ENCODE measurements at regions not wholly inside any gene's neighbourhood (a gene's known extent, or its start where the extent isn't known, plus 50 kb on each side); places are given as distances from the start of the nearest gene placed in this dataset.

DNA sequence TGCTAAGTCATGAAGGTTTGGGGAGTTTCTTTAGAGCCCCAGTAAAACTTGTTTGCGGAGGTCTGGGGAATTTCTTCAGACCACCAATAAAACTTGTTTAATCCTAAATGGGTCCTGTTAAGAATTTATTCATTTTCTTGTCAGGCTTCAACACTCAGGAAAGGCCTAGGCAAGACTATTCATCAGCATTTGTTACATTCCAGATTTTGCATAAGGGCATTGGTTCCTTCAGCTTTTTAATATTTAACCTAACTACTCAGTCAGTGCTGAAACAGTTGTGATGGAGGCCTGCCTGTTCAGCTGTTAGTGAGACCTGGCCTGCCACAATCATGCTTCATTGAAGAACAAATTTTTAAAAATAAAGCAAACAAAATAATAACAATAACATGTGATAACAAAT, 954.2 kb upstream of the SEMA6D start:
- DNase-seq, result no peak

DNA sequence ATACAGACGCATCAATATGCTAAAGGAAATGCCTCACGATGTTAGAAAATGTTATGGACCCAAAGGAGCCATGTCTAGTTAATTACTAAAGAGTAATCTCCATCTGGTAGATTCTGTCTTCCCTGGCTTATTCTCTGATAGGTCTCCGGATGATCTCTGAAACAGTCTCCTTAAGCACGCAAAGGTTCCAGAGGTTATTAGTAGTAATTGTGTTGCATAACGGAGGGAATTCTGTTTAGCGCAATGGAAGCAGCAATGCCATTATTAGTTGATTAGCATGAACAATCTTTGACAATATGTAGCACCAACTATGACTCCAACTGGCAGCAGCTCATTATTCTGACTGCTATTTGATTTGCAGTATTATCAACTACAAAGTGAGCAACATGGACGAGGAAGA, 952.5 kb upstream of the SEMA6D start:
- DNase-seq, result no peak

DNA sequence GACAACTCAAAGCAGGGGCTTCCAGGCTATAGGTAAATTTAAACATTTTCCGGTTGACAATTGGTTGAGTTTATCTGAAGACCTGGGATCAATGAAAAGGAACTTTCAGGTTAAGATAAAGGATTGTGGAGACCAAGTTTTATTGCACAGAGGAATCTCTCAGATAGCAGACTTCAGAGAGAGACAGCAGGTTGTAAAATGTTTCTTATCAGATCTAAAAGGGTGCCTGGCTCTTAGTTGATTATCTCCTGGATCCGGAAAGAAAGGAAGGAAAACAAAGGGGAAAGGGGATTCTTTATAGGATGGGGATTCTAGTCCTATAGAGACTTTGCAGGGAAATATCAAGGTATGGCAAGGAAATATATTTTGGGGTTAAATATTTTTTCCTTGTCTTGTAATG, 951.3 kb upstream of the SEMA6D start:
- DNase-seq, result no peak

DNA sequence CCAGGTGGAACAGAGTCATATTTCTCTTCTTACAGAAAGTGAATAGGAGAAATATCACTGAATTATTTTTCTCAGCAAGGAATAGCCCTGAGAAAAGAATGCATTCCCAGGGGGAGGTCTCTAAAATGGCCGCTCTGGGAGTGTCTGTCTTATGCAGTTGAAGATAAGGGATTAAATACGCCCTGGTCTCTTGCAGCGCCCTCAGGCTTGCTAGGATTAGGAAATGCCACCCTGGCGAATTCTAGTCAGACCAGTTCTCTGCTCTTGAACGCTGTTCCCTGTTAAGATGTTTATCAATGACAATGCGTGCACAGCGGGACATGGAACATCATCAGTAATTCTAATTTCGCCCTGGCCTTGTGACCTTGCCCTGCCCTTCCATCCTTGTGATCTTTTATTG, 949.0 kb upstream of the SEMA6D start:
- DNase-seq, result no peak

DNA sequence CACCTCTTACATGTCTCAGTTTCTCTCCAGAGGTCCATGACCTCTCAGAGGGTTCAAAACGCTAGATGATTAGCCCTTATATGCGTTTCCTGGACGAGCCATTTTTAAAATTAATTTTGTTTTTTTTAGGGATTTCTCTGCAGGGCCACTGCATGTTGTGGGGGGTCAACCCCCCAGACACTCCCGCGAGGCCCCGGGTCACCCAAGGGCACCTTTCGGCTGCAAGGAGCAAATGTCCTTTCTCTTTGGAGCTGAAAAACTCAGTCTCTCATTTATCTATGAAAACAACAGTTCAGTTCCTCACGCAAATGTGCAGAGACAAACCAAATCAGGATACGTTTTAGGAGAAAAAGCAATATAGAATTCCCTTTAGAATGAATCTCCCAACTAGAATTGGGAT, 944.3 kb upstream of the SEMA6D start:
- DNase-seq, result no peak

DNA sequence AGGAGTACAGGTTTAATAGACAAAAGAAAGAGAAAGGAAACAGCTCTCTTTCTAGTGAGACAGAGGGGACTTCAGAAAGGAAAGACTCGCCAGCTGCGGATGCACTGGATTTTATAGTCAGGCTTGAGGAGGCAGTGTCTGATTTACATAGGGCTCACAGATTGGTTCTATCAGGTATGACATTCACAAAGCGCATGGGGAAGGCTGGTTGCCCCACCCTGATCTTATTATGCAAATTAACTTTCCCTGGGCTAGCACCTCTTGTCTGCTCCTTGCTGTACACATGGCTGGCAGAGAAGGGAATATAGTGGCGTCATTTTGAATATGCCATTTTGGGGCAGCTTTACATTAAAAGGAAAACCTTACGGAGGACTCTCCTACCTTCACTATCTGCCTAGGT, 938.4 kb upstream of the SEMA6D start:
- DNase-seq, result no peak

DNA sequence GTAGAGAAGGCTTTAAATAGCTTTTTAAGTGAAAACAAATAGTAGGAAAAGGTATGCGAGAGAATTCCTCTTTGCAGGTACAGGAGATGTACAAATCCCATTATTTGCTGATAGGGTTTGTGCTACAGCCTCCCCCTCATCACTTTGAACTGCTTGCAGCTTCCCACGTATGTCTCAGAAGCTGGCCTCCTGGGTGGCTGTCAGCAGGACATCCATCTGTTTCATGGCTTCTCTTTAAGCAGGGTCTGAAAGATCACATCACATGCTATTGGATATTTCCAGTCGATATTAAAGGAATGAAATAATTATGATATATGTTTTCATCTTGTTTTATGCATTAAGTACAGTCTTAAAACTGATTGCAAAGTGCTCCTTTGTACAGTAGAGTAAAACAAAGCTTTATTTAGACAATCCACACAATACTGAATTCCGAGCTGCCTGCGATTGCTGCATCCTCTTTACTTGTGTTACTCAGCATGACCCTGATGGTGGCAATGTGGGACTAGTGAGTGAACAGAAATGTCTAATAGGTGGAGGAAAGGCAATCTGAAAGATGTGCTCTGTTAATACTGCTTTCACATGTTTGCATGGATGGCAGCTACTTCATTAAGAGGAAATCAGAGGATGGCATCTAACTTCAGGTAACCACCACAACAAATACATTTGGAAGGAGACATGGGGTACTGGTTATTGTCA, 930.6 kb upstream of the SEMA6D start:
- no peak for DNase-seq

DNA sequence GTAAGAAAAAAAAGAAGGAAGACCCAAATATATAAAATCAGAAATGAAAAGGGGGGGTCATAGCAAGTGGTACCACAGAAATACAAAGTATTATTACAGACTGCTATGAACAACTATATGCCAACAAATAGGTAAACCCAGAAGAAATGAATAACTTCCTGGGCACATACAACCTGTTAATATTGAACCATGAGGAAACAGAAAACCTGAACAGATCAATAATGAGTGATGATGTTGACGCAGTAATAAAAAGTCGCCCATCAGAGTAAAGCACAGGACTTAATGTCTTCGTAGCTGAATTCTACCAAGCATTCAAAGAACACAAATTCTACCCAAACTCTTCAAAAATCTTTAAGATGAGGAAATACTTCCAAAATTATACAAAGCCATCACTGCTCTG, 921.6 kb upstream of the SEMA6D start:
- no peak for DNase-seq

DNA sequence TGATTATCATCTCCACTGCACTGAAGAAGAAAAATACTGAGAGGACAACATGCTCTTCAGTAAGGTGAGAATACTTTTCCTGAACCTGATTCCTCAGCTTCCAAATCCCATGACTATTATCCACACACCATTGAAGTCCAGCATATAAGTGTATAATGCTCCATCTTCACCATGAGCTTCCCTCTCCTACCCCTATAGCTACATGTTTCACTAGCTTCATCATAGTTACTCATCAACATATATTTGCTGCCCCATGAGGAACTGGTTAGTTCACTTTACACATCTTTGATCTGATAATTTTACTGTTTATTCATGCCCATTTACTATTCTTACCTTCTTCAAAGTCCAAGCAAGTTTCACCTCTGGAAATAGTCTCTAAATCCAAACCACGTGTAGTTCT, 908.5 kb upstream of the SEMA6D start:
- no peak for DNase-seq

DNA sequence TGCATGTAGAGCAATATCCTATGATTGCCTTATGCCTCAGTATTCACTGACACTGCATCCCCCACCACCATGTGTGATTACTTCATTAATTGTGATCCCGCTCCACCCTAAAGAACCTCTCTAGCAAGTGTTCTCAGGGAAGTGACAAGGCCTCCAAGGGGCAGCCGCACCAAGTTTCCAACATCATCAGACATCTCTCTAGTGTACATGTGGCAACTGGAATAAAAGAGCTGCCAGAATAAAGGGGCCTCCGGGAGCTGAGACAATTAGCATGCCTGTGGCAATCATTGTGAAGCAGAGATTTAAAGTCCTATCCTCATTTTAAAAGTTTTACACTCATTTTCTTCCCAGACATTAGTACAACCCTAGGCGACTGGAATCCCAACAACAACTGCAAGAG, 902.1 kb upstream of the SEMA6D start:
- no peak for DNase-seq

DNA sequence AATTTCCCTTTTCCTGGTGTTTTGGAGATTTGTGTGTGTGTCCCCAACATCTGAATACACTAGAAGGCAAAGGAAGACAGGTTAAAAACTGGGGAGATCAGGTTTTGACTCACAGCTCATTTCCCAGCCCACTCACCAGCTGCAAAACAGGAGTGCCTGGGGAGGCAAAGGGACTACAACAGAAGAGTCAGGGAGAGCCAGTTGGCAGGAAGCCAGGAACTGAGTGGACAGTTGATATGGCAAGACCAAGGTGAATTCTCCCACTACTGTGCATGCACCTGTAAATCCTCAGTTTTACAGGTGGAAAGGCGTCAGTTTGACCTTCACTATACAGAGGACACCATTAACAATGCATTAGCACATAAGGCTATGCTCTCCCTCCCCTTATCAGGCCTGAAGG, 901.5 kb upstream of the SEMA6D start:
- no peak for DNase-seq

DNA sequence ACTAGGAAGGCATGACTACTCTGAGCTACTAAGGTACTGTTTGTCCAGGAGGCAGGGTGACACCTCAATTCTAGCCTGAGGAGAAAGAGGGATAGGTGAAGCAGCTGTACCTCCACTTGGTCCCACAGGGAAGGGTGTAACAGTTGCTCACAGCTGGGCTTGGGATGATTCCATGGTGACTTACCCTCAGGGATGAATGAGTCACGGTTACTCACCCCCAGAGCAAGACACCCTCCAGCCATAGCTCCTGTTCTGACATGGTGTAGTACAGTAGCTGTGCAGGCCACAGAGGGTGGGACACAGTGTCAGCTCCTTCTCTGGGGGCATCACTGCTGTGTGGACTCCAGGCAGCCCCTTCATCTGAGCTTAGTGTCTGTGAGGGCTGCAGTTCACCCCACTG, 868.6 kb upstream of the SEMA6D start:
- DNase-seq, result peak; percentile 21

DNA sequence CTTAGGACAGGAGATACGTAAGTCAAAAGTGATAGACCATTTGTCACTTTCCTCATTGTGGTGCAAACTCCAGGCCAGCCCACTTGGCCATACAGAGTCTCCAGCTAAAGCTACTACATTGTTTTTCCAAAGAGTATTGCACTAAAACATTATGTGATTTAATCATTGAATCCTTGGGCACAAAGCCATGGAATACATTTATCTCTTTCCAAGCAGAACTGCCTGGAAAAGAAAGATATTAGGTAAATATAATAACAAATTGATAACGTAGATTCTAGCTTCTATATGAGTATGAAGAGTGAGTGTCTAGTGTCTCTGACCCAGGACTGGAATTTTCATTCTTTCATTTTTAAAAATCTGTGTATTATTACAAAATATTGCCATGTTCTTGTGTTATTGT, 863.7 kb upstream of the SEMA6D start:
- DNase-seq, result no peak

DNA sequence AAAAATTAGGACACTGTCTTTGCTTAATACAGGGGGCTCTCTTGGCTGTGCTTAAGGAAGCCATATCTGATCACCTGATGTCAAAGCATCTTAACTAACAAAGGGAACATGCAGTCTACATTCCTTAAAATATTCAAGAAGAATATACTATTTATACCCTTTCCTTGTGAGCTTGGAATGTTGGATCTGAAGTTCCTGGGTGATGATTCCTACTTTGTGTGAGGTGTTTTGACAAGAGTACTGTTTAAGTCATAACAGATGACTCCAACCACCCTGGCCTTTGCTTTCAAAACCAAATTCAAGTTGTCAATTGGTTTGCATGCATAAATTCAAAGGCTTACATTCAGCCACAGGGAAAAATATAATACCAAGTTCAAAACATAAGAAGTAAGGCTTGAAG, 862.7 kb upstream of the SEMA6D start:
- no peak for DNase-seq

DNA sequence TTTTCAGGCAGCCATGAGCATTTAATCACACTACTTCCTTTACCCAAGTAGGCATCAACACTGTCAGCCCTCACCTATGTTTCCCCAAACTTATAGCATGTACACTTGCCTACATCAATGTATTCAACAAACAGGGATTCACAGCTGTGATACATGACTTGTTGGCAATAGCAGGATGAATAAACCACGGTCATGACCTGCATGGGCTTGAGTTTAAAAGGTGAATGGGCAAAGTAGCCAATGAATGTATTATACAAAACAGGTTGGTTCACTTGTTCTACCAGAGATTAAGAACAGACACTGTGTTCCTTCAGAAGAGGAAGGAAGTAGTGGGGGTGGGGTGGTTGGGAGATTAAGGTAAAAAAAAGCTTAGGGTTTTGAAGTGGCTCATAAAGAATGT, 861.9 kb upstream of the SEMA6D start:
- DNase-seq, result no peak

DNA sequence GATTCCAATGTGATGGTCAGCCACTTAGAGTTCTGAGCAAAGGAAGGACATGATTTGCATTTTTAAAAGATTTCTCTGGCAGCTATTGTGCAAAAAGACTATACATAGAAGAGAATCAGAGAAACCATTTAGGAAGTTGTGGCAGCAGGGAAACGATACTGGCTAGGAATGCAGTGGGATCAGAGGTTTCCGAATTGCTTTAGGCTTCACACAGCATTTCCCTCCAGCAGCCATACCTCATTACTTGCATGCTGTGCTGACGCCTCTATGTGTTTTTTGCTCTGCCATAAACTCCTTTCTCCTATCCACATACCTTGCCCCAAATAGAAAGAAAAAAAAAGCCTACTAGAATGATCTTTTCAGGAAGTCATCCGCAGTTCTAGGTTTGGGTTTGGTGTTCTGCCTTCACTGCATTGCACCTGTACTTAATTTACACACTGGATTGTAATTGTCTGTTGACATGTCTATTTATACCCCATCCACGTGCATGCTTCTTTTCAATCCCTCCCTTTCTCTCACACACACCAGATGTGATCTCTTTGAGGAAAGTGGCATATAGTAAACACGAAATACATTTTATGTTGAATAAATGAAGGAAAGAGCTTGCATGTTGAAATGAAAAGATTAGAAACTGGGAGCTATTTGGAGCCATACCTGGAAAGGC, 860.3 kb upstream of the SEMA6D start:
- DNase-seq, result no peak

DNA sequence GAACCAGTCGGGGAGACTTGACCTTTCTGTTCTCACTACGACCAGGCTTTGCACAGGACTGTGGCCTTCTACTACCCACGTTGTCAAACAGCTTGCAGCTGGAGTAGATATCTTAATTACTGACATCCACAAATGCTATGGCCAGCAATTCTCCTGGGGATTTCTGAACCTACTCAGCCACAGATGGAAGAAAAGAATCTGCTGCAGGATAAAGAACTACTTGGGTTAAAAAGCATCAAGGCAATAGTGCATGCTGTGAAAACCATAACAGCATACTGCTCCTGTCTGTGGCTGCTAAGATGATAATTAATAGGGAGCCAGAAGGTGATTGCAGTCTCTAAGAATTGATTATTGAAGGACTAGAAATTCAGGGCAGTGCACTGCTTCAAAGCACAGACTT, 859.2 kb upstream of the SEMA6D start:
- no peak for DNase-seq

DNA sequence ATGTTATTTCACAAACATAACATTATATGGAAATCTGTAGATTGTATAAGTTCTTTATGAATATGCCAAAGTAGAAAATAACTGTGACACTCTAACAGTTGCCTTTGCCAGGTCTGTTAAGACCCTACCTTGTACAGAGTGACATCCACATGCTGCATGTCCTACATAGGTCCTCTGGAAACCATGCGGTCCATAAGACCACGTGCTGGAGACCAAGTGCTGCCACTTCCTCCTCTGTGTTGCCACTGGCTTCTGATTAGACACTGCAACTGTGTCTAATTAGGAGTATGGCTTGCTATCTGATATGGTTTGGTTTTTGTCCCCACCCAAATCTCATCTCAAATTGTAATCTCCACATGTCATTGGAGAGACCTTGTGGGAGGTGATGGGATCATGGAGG, 855.5 kb upstream of the SEMA6D start:
- no peak for DNase-seq

DNA sequence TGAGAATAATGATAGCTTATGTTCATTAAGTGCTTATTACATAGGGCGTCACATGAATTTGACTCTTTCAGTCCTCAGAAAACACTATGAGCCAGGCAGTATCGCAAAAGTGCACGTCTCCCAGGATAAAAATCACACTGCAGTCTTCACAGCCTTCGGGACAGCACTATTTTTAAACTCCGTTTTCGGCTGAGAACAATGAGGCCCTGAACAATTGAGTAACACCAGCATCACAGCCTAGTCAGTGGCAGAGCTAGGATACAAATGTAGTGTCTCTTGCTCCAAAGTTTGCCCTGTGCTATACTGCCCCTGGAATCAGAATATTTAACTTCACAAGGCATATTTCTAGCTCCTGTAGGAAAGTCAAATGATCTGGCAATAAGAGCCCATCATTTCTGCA, 852.1 kb upstream of the SEMA6D start:
- no peak for DNase-seq

DNA sequence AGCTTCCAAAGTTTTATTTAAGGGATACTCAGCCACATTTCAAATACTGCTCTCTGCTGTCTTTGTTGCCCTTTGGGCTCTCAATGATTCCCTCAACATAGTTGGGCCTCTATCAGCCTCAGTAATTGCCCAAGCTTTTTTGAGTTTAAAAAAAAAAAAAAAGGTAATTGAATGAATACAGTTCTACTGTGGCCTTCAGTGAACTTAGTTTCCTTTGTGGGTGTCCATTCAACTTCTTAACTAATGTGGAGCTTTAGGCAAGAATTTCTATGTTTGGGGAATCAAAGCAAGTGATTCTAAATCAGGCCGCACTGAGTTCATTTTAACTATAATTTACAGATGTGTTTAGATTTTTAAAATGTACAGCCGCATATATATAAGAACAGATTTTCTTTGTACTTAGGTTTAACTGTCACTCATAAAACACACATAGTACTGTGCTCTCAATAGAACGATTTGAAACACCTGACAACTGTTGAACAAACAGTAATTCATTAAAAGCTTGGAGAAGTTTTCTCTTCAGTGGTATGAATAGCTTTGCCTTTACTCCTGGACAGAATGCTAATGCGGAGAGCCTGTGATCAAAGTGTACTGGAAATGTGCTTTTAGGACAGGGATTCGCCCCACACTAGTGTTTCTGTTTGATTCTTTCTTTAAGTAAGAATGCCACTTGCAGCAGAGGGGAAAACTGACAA, 844.9 kb upstream of the SEMA6D start:
- DNase-seq, result no peak

DNA sequence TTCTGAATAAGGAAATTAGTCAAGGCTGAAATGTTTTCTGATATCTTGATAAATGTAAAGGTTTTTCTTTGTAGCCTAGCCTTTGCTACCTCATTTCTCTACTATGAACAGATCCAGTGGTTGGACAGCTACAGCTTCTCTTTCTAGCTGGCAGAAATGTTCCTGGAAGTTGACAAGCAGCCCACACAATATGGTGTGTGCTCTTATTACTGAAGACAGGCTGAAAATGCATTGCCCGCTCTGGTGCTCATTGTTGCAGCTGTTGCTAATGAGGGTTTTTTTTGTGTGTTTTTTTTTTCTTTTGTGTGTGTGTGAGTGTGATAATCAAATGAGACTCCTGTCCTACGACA, 844.3 kb upstream of the SEMA6D start:
- no peak for DNase-seq

DNA sequence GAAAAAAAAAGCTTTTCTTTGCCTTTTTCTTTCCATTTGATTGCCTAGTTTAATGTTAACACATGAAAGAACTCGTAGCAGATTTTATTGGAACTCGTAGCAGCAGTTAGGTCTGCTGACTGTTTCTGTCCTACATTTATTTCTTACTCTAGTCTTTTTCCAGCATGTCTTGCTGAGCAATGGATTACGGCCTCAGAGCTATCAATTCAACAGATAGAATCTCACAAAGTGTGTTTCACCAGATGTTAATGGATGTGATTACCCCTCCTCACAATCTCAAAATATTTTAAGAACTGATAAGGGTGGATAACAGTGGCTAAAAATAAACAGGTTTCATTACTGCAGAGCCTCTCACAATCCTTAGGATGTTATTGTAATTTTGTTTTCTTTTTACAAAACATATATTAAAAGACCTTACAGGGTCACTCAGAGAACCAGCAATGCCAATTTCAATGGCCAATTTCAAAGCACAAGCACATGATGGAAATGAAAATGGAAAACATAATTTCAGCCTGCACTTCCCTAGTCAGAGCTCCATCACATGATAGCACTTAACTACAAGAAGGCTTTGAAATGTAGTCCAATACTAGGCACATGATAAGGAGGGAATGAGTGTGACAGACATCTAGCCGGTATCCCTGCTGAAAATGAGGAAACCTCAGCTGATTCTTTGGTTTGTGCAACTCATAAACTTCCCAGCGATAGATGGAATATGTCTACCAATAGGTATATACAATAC, 838.1 kb upstream of the SEMA6D start:
- no peak for DNase-seq

DNA sequence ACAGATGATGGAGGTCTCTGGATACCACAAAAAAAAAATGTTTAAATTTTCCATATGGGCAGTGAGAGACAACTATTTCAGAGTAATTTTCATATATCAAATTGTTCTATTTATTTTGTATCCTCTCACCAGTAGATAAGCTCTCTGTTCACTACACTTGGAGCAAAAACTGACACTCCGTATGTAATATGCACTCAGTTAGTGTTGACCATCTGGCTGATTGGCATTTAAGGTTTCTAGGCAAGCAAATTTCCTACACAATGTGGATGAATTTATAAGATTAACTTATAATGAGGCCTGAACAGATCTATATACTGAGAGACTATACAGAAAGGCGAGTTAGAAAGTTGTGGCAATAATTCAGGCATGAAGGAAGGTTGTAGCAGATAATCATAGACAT, 836.5 kb upstream of the SEMA6D start:
- DNase-seq, result no peak

DNA sequence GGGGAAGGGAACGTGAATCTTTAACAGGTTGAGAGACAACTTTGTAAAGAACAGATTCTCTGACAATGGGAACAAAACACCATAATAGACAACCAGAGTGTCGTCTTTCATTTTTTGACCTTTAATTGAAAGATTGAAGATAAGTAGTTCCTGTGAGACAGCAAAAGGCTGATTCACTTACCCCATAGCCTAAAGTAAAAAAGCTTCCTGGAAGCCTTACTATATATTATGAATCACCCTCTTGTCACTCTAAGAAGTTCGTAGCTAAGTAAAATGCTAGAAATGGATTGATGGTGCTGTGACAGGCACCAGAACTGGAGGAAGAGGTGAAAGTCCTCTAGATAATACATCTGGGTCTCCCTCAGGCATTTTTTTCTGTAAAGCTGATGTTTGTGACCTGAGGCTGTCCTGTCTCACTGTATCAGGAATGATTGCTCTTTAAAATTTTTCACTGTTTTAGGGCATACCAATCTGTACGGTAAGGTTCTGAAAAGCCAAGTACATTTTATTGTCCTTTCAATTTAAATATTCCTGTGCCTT, 824.6 kb upstream of the SEMA6D start:
- no peak for DNase-seq
